Activated CD4-positive, CD25-positive, alpha-beta regulatory T cell treated with anti-CD3 and anti-CD28 coated beads, Interleukin-2, amount 50 U/mL, for 24 hours (primary cell): ENCODE measurements at regions not wholly inside any gene's neighbourhood (a gene's known extent, or its start where the extent isn't known, plus 50 kb on each side); places are given as distances from the start of the nearest gene placed in this dataset.
"Not testable (repeated sequence)": the region's sequence is repeated elsewhere in the genome, so short reads cannot be mapped to it uniquely, and the experiment has no call there.

ENCODE experiments used
- ATAC-seq, 2 donors: fragments of 150-1000 bp; cut with Tn5 transposase; one replicate each; pipeline ENCODE4 v1.10.0; 2021; ENCODE audit warnings: mild to moderate bottlenecking in 1 of 2, moderate library complexity in 1 of 2

- not testable (repeated sequence) for ATAC-seq
Measured at GRCh38 chr17:13659051-13659450, 57.3 kb upstream of the HS3ST3A1 start.

GRCh38 chr17:13665872-13666635 is 64.3 kb upstream of the HS3ST3A1 start:
- no peak for ATAC-seq

- no peak for ATAC-seq
Measured at GRCh38 chr17:13671341-13671740, 69.6 kb upstream of the HS3ST3A1 start.

GRCh38 chr17:13671771-13672170 is 70.0 kb upstream of the HS3ST3A1 start:
- peak; percentile 17 to 48 for ATAC-seq

- no peak for ATAC-seq
Measured at GRCh38 chr17:13678361-13678760, 76.6 kb upstream of the HS3ST3A1 start.

GRCh38 chr17:13678841-13679240 is 77.1 kb upstream of the HS3ST3A1 start:
- no peak for ATAC-seq

GRCh38 chr17:13688716-13689115 is 87.0 kb upstream of the HS3ST3A1 start:
- ATAC-seq = no peak

GRCh38 chr17:13690806-13691205 is 89.1 kb upstream of the HS3ST3A1 start:
- no peak for ATAC-seq

- no peak for ATAC-seq
Measured at GRCh38 chr17:13694934-13695333, 93.2 kb upstream of the HS3ST3A1 start.

GRCh38 chr17:13698832-13699231 is 97.1 kb upstream of the HS3ST3A1 start:
- ATAC-seq = no peak

- no peak for ATAC-seq
Measured at GRCh38 chr17:13699261-13699660, 97.5 kb upstream of the HS3ST3A1 start.

- ATAC-seq = no peak
Measured at GRCh38 chr17:13702266-13702665, 100.5 kb upstream of the HS3ST3A1 start.

- ATAC-seq = no peak
Measured at GRCh38 chr17:13704333-13704732, 102.6 kb upstream of the HS3ST3A1 start.

- no peak for ATAC-seq
Measured at GRCh38 chr17:13705221-13705620, 103.5 kb upstream of the HS3ST3A1 start.

- no peak for ATAC-seq
Measured at GRCh38 chr17:13721705-13722104, 120.0 kb upstream of the HS3ST3A1 start.

- ATAC-seq = no peak
Measured at GRCh38 chr17:13725288-13725990, 123.7 kb upstream of the HS3ST3A1 start.

GRCh38 chr17:13727441-13728171 is 125.9 kb upstream of the HS3ST3A1 start:
- ATAC-seq = no peak

GRCh38 chr17:13728781-13729180 is 127.1 kb upstream of the HS3ST3A1 start:
- no peak for ATAC-seq

GRCh38 chr17:13729466-13730134 is 127.9 kb upstream of the HS3ST3A1 start:
- no peak for ATAC-seq

- ATAC-seq = no peak
Measured at GRCh38 chr17:13734880-13735279, 133.2 kb upstream of the HS3ST3A1 start.

- no peak for ATAC-seq
Measured at GRCh38 chr17:13735444-13735843, 133.7 kb upstream of the HS3ST3A1 start.

GRCh38 chr17:13735861-13736260 is 134.1 kb upstream of the HS3ST3A1 start:
- no peak for ATAC-seq

- no peak for ATAC-seq
Measured at GRCh38 chr17:13736916-13737315, 135.2 kb upstream of the HS3ST3A1 start.
